HG03457 (cell line): ENCODE measurements at regions not wholly inside any gene's neighbourhood (a gene's known extent, or its start where the extent isn't known, plus 50 kb on each side); places are given as distances from the start of the nearest gene placed in this dataset.
"Not testable (repeated sequence)": the region's sequence is repeated elsewhere in the genome, so short reads cannot be mapped to it uniquely, and the experiment has no call there.

ENCODE experiments used
- ATAC-seq: cut with Tn5 transposase; IDR thresholded peaks from one replicate; pipeline ENCODE4 v1.9.1; 2021; ENCODE audit warnings: moderate number of reproducible peaks; ENCODE audit not compliant: unreplicated experiment

DNA sequence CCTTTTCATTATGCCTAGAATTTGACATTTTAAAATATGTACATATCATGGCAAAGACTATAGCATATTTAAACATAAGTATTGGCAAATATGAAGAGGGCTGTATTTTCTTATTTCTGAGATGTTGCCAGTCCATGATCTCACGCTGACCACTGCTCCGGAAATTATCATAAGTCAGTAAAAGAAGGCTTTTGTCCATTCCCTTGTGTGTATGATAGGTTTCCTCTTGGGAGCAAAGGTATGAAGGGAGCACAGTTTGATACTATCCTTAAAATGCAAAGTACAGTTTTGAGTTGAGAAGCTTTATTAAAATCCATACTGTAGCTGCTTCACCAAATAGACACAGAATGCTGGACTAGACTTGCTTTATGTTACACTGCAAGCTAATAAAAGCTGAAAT lies 52.6 kb upstream of the AGA start:
- ATAC-seq = no peak

DNA sequence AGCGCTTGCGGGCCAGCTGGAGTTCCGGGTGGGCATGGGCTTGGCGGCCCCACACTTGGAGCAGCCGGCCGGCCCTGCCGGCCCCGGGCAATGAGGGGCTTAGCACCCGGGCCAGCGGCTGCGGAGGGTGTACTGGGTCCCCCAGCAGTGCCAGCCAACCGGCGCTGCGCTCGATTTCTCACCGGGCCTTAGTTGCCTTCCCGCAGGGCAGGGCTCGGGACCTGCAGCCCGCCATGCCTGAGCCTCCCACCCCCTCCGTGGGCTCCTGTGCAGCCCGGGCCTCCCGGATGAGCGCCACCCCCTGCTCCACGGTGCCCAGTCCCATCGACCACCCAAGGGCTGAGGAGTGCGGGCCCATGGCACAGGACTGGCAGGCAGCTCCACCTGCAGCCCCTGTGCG lies 53.4 kb upstream of the AGA start:
- ATAC-seq = not testable (repeated sequence)

DNA sequence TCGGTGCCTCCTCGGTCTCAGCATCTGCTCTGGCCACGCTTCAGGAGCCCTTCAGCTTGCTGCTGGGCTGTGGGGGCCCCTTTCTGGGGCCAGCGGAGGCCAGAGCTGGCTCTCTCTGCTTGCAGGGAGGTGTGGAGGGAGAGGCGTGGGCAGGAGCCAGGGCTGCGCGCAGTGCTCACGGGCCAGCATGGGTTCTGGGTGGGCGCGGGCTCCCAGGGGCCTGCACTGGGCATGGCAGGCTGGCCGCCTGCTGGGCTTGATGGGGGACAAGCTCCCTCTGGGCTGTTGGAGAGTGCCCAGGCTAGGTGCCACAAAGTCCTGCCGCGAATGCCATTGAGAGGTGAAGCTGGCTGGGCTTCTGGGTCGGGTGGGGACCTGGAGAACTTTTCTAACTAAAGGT lies 57.3 kb upstream of the AGA start:
- no peak for ATAC-seq

DNA sequence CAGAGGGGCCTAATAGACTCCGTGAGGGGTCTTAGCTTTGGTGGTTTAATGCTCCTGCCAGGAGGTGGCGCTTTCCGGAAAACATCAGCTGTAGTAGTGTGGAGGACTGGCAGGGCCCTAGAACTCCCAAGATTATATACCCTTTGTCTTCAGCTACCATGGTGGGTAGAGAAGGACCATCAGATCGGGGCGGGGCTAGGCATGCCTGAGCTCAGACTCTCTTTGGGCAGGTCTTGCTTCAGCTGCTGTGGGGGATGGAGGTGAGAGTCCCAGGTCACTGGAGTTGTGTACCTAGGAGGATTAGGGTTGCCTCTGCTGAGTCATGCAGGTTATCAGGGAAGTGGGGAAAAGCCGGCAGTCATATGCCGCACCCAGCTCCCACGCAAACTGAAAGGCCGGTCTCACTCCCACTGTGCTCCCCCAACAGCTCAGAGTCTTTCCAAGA lies 63.0 kb upstream of the AGA start:
- no peak for ATAC-seq

- no peak for ATAC-seq
Observed at GRCh38 chr4:177508662-177509061, 66.4 kb upstream of the AGA start.

- no peak for ATAC-seq
Observed at GRCh38 chr4:177509226-177509745, 67.0 kb upstream of the AGA start.

DNA sequence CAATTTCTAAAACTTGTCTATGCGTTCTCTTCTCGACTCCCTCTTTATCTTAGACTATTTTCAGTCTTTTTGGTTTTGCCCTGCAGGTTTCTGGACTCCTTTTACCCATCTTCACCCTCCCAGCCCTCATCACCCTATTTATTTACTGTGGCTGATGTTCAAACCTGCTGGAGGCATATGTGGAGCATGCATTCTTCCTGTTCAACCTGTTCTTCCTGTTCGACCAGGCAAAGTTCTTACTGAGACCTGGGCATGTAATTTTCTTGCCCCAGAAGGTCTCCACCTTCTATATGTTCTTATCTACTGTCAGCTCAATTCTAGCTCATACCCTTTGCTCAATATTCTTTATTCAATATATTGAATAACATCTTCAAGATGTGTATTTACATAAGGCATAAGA lies 69.4 kb upstream of the AGA start:
- no peak for ATAC-seq

- no peak for ATAC-seq
Observed at GRCh38 chr4:177512646-177513045, 70.4 kb upstream of the AGA start.

DNA sequence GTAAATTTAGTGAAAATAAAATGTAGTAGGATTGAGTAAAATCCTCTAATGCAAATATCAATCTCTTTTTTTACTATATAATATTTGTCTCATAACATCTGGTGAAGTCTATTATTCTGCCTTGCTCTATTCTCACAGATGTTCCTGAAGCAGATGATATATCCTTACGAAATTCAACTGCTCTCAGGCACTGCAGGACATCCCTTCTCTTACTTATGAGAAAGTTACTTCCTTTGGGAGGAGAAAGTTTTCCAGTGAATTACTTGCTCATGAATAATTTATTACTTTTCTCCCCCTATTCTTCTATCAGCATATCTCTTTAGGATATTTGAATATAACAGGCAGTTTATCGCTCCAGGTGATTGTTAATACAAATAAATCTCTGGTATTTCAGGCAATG lies 75.6 kb upstream of the AGA start:
- no peak for ATAC-seq

- no peak for ATAC-seq
Observed at GRCh38 chr4:177519481-177520260, 77.4 kb upstream of the AGA start.

GRCh38 chr4:177528620-177529019 lies 86.4 kb upstream of the AGA start:
- ATAC-seq = no peak

DNA sequence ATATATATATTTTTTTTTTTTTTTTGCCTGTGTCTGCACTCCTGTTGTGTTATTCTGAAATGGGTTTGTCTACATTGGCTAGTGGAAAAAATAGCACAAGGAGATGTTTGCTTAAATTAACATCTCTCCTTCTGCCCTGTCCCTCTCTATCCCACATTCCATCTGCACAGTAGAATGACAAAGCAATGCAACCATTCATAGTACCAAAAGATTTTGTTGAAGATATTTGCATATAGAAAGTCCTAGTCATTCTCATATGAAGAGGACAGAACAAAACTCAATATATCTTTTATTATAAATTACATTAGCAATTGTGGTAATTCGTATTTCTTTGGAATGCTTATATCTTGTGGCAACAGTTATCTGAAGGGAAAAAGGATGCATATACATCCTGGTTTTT lies 88.3 kb upstream of the AGA start:
- no peak for ATAC-seq

- ATAC-seq = no peak
Observed at GRCh38 chr4:177532358-177532757, 90.1 kb upstream of the AGA start.

- ATAC-seq = not testable (repeated sequence)
Observed at GRCh38 chr4:177534841-177535240, 92.6 kb upstream of the AGA start.

DNA sequence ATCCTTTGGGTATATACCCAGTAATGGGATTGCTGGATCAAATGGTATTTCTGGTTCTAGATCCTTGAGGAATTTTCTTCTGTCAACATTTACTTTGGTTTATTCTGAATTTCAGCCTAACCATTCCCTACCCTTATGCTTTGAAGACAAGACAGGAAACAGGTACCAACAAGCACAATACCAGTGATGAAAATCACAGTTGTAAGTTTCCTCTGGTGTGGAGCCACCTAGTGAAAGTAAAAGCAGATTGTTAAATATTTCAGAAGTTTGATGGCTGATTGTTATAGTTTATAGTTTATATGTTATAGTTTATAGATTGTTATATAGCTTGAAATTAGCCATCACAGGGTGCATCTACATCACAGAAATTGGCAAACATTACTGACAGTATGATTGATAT lies 104.5 kb upstream of the AGA start:
- ATAC-seq = no peak

GRCh38 chr4:177547985-177548384 lies 105.7 kb upstream of the AGA start:
- no peak for ATAC-seq

GRCh38 chr4:177555007-177555574 lies 112.9 kb upstream of the AGA start:
- ATAC-seq = no peak

- no peak for ATAC-seq
Observed at GRCh38 chr4:177557416-177557815, 115.2 kb upstream of the AGA start.

GRCh38 chr4:177558995-177559394 lies 116.8 kb upstream of the AGA start:
- no peak for ATAC-seq

- no peak for ATAC-seq
Observed at GRCh38 chr4:177562163-177562562, 119.9 kb upstream of the AGA start.

DNA sequence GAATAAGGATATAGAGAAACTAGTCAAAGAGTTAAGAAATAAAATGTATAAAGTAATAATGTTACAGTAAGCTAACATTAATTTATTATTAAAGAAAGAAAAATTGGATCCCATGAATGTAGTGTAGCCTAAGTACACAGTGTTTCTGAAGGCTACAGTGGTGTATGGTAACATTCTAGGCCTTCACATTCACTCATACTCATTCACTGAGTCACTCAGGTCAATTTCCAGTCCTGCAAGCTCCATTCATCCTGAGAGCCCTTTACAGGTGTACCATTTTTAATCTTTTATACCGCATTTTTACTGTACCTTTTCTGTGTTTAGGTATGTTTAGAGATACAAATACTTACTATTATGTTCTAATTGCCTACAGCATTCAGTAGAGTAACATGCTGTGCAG lies 120.6 kb upstream of the AGA start:
- no peak for ATAC-seq

DNA sequence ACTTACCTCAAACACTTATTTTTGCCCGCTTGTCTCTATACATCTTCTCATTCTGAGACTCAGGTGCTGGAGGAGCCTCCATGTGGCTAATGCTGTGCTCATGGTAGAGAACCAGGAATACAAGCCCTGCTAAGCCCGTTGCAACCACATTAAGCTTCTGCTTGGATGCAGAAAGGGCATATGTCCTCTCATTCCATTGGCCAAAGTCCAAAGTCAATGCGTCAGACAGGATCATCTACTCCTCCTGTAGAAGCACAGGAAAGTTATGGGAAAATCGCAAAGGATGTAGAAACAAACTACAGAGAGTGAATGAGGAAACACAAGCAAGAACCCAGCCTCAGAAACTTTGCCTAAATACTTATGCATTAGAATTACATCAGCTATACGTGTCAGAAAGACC lies 124.5 kb upstream of the AGA start:
- no peak for ATAC-seq

- ATAC-seq = no peak
Observed at GRCh38 chr4:177568931-177569330, 126.7 kb upstream of the AGA start.
